AG04449 (cell line): ENCODE measurements at regions not wholly inside any gene's neighbourhood (a gene's known extent, or its start where the extent isn't known, plus 50 kb on each side); places are given as distances from the start of the nearest gene placed in this dataset.

Experiments
- CTCF ChIA-PET: fragments of 350-600 bp; formaldehyde crosslinking; extraction: SDS; loops from one replicate; lab custom pipeline; 2021; ENCODE audit warnings: antibody characterized with exemption; lab: Yijun Ruan, JAX
- POLR2A ChIA-PET: fragments of 400-600, 350-600 bp; formaldehyde crosslinking; extraction: SDS; loops from one replicate; lab custom pipeline; 2020; ENCODE audit warnings: antibody characterized with exemption, inconsistent platforms; lab: Yijun Ruan, JAX
- DNase-seq: peaks from one replicate; pipeline ENCODE4 v3.0.0-alpha.2; 2010; ENCODE audit warnings: low read depth, low spot score
- H3K4me3 ChIP-seq: 2 replicates; pipeline ENCODE4 v1.5.1; 2011; ENCODE audit warnings: low read depth, mild to moderate bottlenecking, control low read depth, low read length
- CTCF ChIP-seq: IDR thresholded peaks from one replicate; pipeline ENCODE4 v1.5.1; 2011; ENCODE audit warnings: mild to moderate bottlenecking, moderate library complexity, low read length, control low read depth, inconsistent platforms; ENCODE audit not compliant: insufficient read depth; ENCODE audit errors: missing control alignments

- no peak for DNase-seq
- no peak overlapping the region for H3K4me3 ChIP-seq
- ChIA-PET POLR2A (no interaction called here), CTCF (interaction anchor here (3.0 kb wide), 1 partner anchor 186 kb away, joined by 6 read pairs; no protein-coding TSS in a partner anchor)
- no peak for TF ChIP-seq CTCF
These were observed 356.3 kb upstream of the PROK2 start for GRCh38 chr3:72141264-72141663.

GRCh38 chr3:72139316-72139715, 354.4 kb upstream of the PROK2 start:
- POLR2A ChIA-PET, result no interaction called here
- no peak for DNase-seq
- no peak for TF ChIP-seq CTCF
- H3K4me3 ChIP-seq, result no peak overlapping the region
- CTCF ChIA-PET, result no interaction called here

GRCh38 chr3:72137865-72138861, 353.2 kb upstream of the PROK2 start:
- no peak for DNase-seq
- ChIA-PET POLR2A (no interaction called here), CTCF (interaction anchor here (1.0 to 1.2 kb wide), 2 partner anchors 16 kb away, joined by 3 to 4 read pairs; no protein-coding TSS in a partner anchor)
- no peak for TF ChIP-seq CTCF
- H3K4me3 ChIP-seq, result no peak overlapping the region

GRCh38 chr3:72135636-72136035, 350.7 kb upstream of the PROK2 start:
- no peak for DNase-seq
- ChIA-PET POLR2A (no interaction called here), CTCF (no interaction called here)
- no peak overlapping the region for H3K4me3 ChIP-seq
- TF ChIP-seq CTCF, result no peak

GRCh38 chr3:72134989-72135451, 350.1 kb upstream of the PROK2 start:
- no peak overlapping the region for H3K4me3 ChIP-seq
- ChIA-PET POLR2A (no interaction called here), CTCF (no interaction called here)
- no peak for TF ChIP-seq CTCF
- no peak for DNase-seq

- ChIA-PET POLR2A (no interaction called here), CTCF (no interaction called here)
- no peak overlapping the region for H3K4me3 ChIP-seq
- TF ChIP-seq CTCF, result no peak
- DNase-seq, result no peak
These were observed 348.5 kb upstream of the PROK2 start for GRCh38 chr3:72133329-72134011.
